Panc1 (cell line): ENCODE measurements at regions not wholly inside any gene's neighbourhood (a gene's known extent, or its start where the extent isn't known, plus 50 kb on each side); places are given as distances from the start of the nearest gene placed in this dataset.

Experiments used
- ATAC-seq: fragments of 200-7000 bp; cut with Tn5 transposase; 2 replicates; pipeline ENCODE4 v1.9.1; 2020; ENCODE audit warnings: mild to moderate bottlenecking, moderate library complexity
- BruUV-seq: library from RNA; stranded (reverse); fragments of 400-500 nt; replicated peaks from 2 replicates; lab custom pipeline; 2021; lab: Mats Ljungman, UMichigan
- CTCF ChIA-PET: fragments of 300-600 bp; sonication (Branson Sonifier 250); formaldehyde crosslinking; loops from one replicate; lab custom pipeline; 2022; ENCODE audit warnings: antibody characterized with exemption; lab: Charles Lee
- POLR2A ChIA-PET: fragments of 300-600 bp; sonication (Branson Sonifier 250); formaldehyde crosslinking; loops from one replicate; lab custom pipeline; 2022; ENCODE audit warnings: antibody characterized with exemption; lab: Charles Lee
- DNase-seq: peaks from one replicate; pipeline ENCODE4 v3.0.0-alpha.2; 2010; ENCODE audit warnings: low read depth, low spot score
- H3K27ac ChIP-seq: 2 replicates; pipeline ENCODE4 v1.5.1; 2011; ENCODE audit warnings: mild to moderate bottlenecking, low read length, inconsistent platforms
- H3K27me3 ChIP-seq: fragments of 200-500 bp; sonication (Bioruptor generic); 2 replicates; pipeline ENCODE4 v1.6.0; 2014; ENCODE audit warnings: low read length, inconsistent platforms; ENCODE audit not compliant: control insufficient read depth, insufficient read depth
- H3K36me3 ChIP-seq: fragments of 200-500 bp; sonication (Bioruptor generic); 2 replicates; pipeline ENCODE4 v1.5.1; 2014; ENCODE audit warnings: inconsistent platforms, mild to moderate bottlenecking, low read length, moderate library complexity; ENCODE audit not compliant: control insufficient read depth, insufficient read depth
- H3K4me1 ChIP-seq: 2 replicates; pipeline ENCODE4 v1.5.1; 2011; ENCODE audit warnings: inconsistent platforms, mild to moderate bottlenecking, low read length, moderate library complexity; ENCODE audit not compliant: control insufficient read depth, insufficient read depth
- H3K4me3 ChIP-seq, 2 experiments: 2 replicates each; pipeline ENCODE4 v1.5.1; 2011 to 2012; ENCODE audit warnings: low read depth in 2 of 2, low read length in 2 of 2, mild to moderate bottlenecking in 2 of 2, inconsistent platforms in 1 of 2, moderate library complexity in 1 of 2
- H3K9me3 ChIP-seq: fragments of 200-500 bp; sonication (Bioruptor generic); 2 replicates; pipeline ENCODE4 v1.5.1; 2014; ENCODE audit warnings: low read depth, mild to moderate bottlenecking, inconsistent platforms, low read length, moderate library complexity; ENCODE audit not compliant: control insufficient read depth, insufficient read depth
- POLR2AphosphoS5 ChIP-seq: IDR thresholded peaks from 2 replicates; pipeline ENCODE4 v1.6.1; 2012; ENCODE audit warnings: mild to moderate bottlenecking, low read depth, low read length, moderate library complexity
- SIN3A ChIP-seq: IDR thresholded peaks from 2 replicates; pipeline ENCODE4 v1.6.1; 2012; ENCODE audit warnings: low read depth, mild to moderate bottlenecking, low read length, moderate library complexity, borderline replicate concordance; ENCODE audit not compliant: insufficient read depth
- TCF7L2 ChIP-seq: IDR thresholded peaks from 2 replicates; pipeline ENCODE4 v1.6.1; 2011; ENCODE audit warnings: mild to moderate bottlenecking, low read depth, low read length, inconsistent platforms
- in situ Hi-C: cut with HindIII; loops from 2 replicates; pipeline ENCODE4 v1.10.0; 2016; ENCODE audit warnings: low sequenced_read_pairs, low pct_unique_long_range_greater_than_20kb
- intact Hi-C: fragments of 100-400 bp; cut with micrococcal nuclease; formaldehyde crosslinking; loops from one replicate; pipeline ENCODE4 v1.10.0; 2022; ENCODE audit not compliant: unreplicated experiment
- TF ChIP-seq, protein P1 (sequence below), 2 experiments: IDR thresholded peaks; 2 replicates each; pipeline ENCODE4 v1.6.1; 2011 to 2012; ENCODE audit warnings: low read depth in 2 of 2, control low read depth in 1 of 2, low read length in 1 of 2, mild to moderate bottlenecking in 1 of 2, moderate library complexity in 1 of 2; ENCODE audit not compliant: insufficient read depth in 1 of 2
- TF ChIP-seq, protein P2 (sequence below): fragments of 450-650 bp; IDR thresholded peaks from 2 replicates; pipeline ENCODE4 v1.5.1; 2017; ENCODE audit warnings: mild to moderate bottlenecking

DNA sequence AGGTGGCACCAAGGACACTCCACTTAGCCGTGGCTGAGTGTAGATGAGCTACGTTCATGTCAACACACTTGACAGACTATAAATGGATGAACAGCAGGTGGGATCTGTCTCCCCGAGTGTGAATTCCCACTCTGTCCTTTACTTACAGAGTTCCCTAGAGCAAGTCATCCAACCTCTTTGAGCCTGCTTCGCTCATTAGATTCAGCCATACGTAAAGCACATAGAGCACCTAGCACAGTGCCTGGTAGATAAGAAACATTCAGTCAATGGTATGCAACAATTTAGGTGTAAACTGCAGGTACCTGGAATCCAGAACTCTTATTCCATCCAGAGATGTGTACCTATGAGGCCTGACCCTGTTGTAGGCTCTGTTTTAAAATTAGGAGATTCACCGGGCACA lies 227.8 kb upstream of the C16orf82 start:
- ATAC-seq, result no peak
- CTCF ChIA-PET, result no interaction called here
- Histone ChIP-seq H3K9me3 (no peaks in the 10 kb centered on the region), H3K27ac (no peak overlapping the region), H3K4me1 (no peaks in the 10 kb centered on the region), H3K36me3 (no peaks in the 10 kb centered on the region), H3K27me3 (no peaks in the 10 kb centered on the region), H3K4me3 (no peak overlapping the region)
- BruUV-seq, result no TSS peak
- intact Hi-C loops (no loop called here), in situ Hi-C loops (no loop called here)
- no peak for DNase-seq
- TF ChIP-seq, protein P1, sequence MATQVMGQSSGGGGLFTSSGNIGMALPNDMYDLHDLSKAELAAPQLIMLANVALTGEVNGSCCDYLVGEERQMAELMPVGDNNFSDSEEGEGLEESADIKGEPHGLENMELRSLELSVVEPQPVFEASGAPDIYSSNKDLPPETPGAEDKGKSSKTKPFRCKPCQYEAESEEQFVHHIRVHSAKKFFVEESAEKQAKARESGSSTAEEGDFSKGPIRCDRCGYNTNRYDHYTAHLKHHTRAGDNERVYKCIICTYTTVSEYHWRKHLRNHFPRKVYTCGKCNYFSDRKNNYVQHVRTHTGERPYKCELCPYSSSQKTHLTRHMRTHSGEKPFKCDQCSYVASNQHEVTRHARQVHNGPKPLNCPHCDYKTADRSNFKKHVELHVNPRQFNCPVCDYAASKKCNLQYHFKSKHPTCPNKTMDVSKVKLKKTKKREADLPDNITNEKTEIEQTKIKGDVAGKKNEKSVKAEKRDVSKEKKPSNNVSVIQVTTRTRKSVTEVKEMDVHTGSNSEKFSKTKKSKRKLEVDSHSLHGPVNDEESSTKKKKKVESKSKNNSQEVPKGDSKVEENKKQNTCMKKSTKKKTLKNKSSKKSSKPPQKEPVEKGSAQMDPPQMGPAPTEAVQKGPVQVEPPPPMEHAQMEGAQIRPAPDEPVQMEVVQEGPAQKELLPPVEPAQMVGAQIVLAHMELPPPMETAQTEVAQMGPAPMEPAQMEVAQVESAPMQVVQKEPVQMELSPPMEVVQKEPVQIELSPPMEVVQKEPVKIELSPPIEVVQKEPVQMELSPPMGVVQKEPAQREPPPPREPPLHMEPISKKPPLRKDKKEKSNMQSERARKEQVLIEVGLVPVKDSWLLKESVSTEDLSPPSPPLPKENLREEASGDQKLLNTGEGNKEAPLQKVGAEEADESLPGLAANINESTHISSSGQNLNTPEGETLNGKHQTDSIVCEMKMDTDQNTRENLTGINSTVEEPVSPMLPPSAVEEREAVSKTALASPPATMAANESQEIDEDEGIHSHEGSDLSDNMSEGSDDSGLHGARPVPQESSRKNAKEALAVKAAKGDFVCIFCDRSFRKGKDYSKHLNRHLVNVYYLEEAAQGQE (IDR thresholded peaks at IDR 0.05; ENCODE audit: insufficient read depth in 1 of 2, low read depth in 2 of 2, low read length in 1 of 2), result no peak
- TF ChIP-seq SIN3A (no peak), TCF7L2 (no peak), POLR2AphosphoS5 (no peak)
- TF ChIP-seq, protein P2, sequence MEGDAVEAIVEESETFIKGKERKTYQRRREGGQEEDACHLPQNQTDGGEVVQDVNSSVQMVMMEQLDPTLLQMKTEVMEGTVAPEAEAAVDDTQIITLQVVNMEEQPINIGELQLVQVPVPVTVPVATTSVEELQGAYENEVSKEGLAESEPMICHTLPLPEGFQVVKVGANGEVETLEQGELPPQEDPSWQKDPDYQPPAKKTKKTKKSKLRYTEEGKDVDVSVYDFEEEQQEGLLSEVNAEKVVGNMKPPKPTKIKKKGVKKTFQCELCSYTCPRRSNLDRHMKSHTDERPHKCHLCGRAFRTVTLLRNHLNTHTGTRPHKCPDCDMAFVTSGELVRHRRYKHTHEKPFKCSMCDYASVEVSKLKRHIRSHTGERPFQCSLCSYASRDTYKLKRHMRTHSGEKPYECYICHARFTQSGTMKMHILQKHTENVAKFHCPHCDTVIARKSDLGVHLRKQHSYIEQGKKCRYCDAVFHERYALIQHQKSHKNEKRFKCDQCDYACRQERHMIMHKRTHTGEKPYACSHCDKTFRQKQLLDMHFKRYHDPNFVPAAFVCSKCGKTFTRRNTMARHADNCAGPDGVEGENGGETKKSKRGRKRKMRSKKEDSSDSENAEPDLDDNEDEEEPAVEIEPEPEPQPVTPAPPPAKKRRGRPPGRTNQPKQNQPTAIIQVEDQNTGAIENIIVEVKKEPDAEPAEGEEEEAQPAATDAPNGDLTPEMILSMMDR, result no peak
- POLR2A ChIA-PET, result no interaction called here

DNA sequence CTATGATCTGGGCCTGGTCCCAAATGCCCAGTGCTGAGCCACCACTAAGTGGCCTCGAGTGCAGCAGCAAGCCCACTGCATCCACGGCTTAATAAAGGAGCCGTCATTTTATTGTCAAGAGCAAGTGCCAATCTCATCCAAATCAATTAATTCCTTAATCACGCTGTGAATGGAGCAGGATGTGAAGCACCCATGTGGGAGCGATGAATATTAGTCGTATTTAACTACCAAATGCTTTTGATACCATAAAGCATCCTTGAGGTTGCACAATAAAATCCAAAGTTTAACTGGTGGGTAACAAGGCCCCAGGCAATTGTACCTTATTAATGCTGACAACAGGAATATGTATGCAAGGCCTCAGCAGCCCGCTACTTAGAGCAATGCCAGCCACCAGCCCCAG lies 226.0 kb upstream of the C16orf82 start:
- CTCF ChIA-PET, result no interaction called here
- no peaks in the 10 kb centered on the region for H3K4me1 ChIP-seq

More for the DNA sequence above, 226.0 kb upstream of the C16orf82 start:
- DNase-seq, result no peak
- H3K36me3 ChIP-seq, result no peaks in the 10 kb centered on the region
- in situ Hi-C loops (no loop called here), intact Hi-C loops (no loop called here)
- H3K4me3 ChIP-seq, result no peak overlapping the region
- POLR2A ChIA-PET, result no interaction called here
- no peak for ATAC-seq
- no peak for TF ChIP-seq TCF7L2
- TF ChIP-seq, protein P2, result no peak
- no peak for TF ChIP-seq POLR2AphosphoS5
- TF ChIP-seq SIN3A, result no peak
- H3K27me3 ChIP-seq, result no peaks in the 10 kb centered on the region
- H3K9me3 ChIP-seq, result no peaks in the 10 kb centered on the region
- no peak overlapping the region for H3K27ac ChIP-seq
- BruUV-seq, result no TSS peak
